ENCODE measurements at regions not wholly inside any gene's neighbourhood (a gene's known extent, or its start where the extent isn't known, plus 50 kb on each side); places are given as distances from the start of the nearest gene placed in this dataset.

DNA sequence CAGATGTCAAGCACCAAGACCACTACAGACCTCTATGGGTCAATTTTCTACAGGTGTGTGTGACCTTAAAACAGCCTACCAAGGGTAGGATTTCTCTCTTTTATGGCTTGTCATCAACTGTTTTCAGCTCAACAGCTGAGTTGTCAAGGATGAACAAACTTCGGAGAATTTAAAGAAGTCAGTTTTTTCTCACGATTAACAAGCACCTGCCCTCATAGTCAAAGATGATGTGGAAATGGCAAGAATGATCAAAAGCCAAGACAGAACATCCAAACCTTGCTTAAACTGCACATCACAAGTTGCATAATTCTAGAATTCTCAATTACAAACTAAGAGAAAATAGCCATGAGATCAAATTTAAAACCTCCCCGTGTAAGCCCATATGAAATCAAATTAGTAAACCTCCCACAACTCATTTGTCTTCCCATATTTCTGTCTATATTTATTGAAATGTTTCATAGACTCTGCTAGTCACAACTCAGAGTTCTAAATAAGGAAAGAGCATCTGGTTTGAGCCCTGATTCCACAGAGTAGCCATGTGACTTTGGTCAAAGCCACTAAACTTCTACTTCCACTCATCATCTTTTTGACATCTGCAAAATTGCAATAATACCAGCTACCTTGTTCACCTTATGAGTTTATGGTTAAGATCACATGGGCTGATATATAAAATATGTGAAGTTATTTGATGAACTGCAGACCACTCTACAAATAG lies 521.5 kb upstream of the HTR2A start:
- H3K27me3 ChIP-seq (ENCODE audit: insufficient read depth, low read length), result no peaks in the 10 kb centered on the region
- no peak overlapping the region for H2AFZ ChIP-seq (ENCODE audit: low read length, unreplicated experiment)
- H3K4me3 ChIP-seq (ENCODE audit: low read depth, low read length), result no peak overlapping the region
- no peak overlapping the region for H3K27ac ChIP-seq (ENCODE audit: low read depth, low read length)
- no peaks in the 10 kb centered on the region for H3K79me2 ChIP-seq (ENCODE audit: control insufficient read depth, insufficient read depth, low read length, unreplicated experiment)
- peaks cover 7% of the 10 kb centered on the region for H3K4me1 ChIP-seq (ENCODE audit: control insufficient read depth, insufficient read depth, low read length, unreplicated experiment)
- no peaks in the 10 kb centered on the region for H3K36me3 ChIP-seq (ENCODE audit: insufficient read depth, low read length)

DNA sequence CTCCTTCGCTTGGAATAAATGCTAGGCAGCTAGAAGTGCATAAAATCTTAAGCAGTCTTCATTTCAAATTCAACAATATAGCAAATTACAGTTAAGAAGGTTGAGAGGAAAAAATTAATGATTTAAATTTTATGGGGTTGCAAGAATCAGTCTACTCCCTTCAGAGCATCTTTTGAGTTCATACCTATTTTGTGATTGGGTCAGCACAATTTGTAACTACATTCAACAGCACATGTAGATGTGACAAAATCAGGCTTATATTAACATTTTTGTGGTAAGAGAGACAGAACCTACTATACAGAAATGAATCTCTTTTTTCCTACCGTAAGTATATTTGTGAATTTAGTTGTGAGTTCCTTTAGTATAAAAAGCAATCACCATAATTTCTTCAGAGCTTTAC lies 520.6 kb upstream of the HTR2A start:
- Histone ChIP-seq H3K27ac (ENCODE audit: low read depth, low read length) (no peak overlapping the region), H3K4me1 (ENCODE audit: control insufficient read depth, insufficient read depth, low read length, unreplicated experiment) (peaks cover 7% of the 10 kb centered on the region), H2AFZ (ENCODE audit: low read length, unreplicated experiment) (no peak overlapping the region), H3K4me3 (ENCODE audit: low read depth, low read length) (no peak overlapping the region), H3K79me2 (ENCODE audit: control insufficient read depth, insufficient read depth, low read length, unreplicated experiment) (no peaks in the 10 kb centered on the region), H3K27me3 (ENCODE audit: insufficient read depth, low read length) (no peaks in the 10 kb centered on the region), H3K36me3 (ENCODE audit: insufficient read depth, low read length) (no peaks in the 10 kb centered on the region)

- Histone ChIP-seq H3K4me1 (ENCODE audit: control insufficient read depth, insufficient read depth, low read length, unreplicated experiment) (no peaks in the 10 kb centered on the region), H3K27ac (ENCODE audit: low read depth, low read length) (no peak overlapping the region), H3K79me2 (ENCODE audit: control insufficient read depth, insufficient read depth, low read length, unreplicated experiment) (no peaks in the 10 kb centered on the region), H3K4me3 (ENCODE audit: low read depth, low read length) (no peak overlapping the region), H3K36me3 (ENCODE audit: insufficient read depth, low read length) (no peaks in the 10 kb centered on the region), H3K27me3 (ENCODE audit: insufficient read depth, low read length) (no peaks in the 10 kb centered on the region), H2AFZ (ENCODE audit: low read length, unreplicated experiment) (no peak overlapping the region)
These were observed 518.2 kb upstream of the HTR2A start for GRCh38 chr13:47415048-47415447.

DNA sequence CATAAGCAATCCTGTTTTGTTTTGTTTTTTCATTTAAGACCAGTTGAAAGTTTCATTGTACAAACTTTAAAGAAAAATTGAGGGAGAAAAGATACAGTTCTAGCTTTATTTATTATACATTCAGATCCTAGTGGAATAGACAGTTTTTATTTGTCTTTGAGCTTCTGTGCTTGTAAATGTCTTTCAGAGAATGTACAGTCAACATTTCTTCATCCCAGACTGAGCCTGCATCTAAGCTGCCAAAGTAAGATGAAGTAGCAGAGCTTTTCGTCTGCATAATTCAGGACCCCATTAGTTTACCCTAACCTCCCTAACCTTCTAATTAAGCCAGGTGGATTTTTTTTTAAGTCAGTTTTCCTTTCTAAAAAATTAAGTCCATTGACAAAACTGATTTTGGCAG lies 516.7 kb upstream of the HTR2A start:
- no peaks in the 10 kb centered on the region for H3K4me1 ChIP-seq (ENCODE audit: control insufficient read depth, insufficient read depth, low read length, unreplicated experiment)
- no peaks in the 10 kb centered on the region for H3K36me3 ChIP-seq (ENCODE audit: insufficient read depth, low read length)
- H2AFZ ChIP-seq (ENCODE audit: low read length, unreplicated experiment), result no peak overlapping the region
- no peak overlapping the region for H3K27ac ChIP-seq (ENCODE audit: low read depth, low read length)
- H3K4me3 ChIP-seq (ENCODE audit: low read depth, low read length), result no peak overlapping the region
- no peaks in the 10 kb centered on the region for H3K79me2 ChIP-seq (ENCODE audit: control insufficient read depth, insufficient read depth, low read length, unreplicated experiment)
- no peaks in the 10 kb centered on the region for H3K27me3 ChIP-seq (ENCODE audit: insufficient read depth, low read length)

DNA sequence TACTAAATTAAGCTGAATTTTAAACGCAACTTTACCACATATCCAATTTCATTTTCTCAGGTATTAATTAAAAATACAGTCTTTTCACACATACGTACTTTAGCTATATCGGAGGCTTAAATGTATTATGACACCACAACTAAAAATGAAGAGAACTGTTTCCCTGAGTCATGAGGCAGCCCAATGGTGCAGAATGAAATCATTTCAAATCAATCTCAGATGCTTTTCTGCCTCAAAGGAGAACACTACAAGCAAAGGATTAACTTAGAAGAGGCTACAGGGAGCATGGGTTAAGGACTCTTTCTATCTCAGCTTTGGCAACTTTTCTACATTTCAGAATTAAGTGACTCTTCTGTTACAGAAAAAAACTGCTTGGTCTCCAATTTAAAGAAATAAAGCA lies 516.3 kb upstream of the HTR2A start:
- no peaks in the 10 kb centered on the region for H3K27me3 ChIP-seq (ENCODE audit: insufficient read depth, low read length)
- H3K4me3 ChIP-seq (ENCODE audit: low read depth, low read length), result no peak overlapping the region
- no peak overlapping the region for H2AFZ ChIP-seq (ENCODE audit: low read length, unreplicated experiment)
- H3K4me1 ChIP-seq (ENCODE audit: control insufficient read depth, insufficient read depth, low read length, unreplicated experiment), result no peaks in the 10 kb centered on the region
- no peak overlapping the region for H3K27ac ChIP-seq (ENCODE audit: low read depth, low read length)
- no peaks in the 10 kb centered on the region for H3K79me2 ChIP-seq (ENCODE audit: control insufficient read depth, insufficient read depth, low read length, unreplicated experiment)
- no peaks in the 10 kb centered on the region for H3K36me3 ChIP-seq (ENCODE audit: insufficient read depth, low read length)

- Histone ChIP-seq H3K4me3 (ENCODE audit: low read depth, low read length) (no peak overlapping the region), H3K79me2 (ENCODE audit: control insufficient read depth, insufficient read depth, low read length, unreplicated experiment) (no peaks in the 10 kb centered on the region), H3K27ac (ENCODE audit: low read depth, low read length) (no peak overlapping the region), H3K36me3 (ENCODE audit: insufficient read depth, low read length) (no peaks in the 10 kb centered on the region), H2AFZ (ENCODE audit: low read length, unreplicated experiment) (no peak overlapping the region), H3K27me3 (ENCODE audit: insufficient read depth, low read length) (no peaks in the 10 kb centered on the region), H3K4me1 (ENCODE audit: control insufficient read depth, insufficient read depth, low read length, unreplicated experiment) (no peaks in the 10 kb centered on the region)
These were observed 512.9 kb upstream of the HTR2A start for GRCh38 chr13:47409778-47410177.

- Histone ChIP-seq H3K27ac (ENCODE audit: low read depth, low read length) (no peak overlapping the region), H3K4me3 (ENCODE audit: low read depth, low read length) (no peak overlapping the region), H3K79me2 (ENCODE audit: control insufficient read depth, insufficient read depth, low read length, unreplicated experiment) (no peaks in the 10 kb centered on the region), H3K27me3 (ENCODE audit: insufficient read depth, low read length) (no peaks in the 10 kb centered on the region), H3K4me1 (ENCODE audit: control insufficient read depth, insufficient read depth, low read length, unreplicated experiment) (no peaks in the 10 kb centered on the region), H3K36me3 (ENCODE audit: insufficient read depth, low read length) (no peaks in the 10 kb centered on the region), H2AFZ (ENCODE audit: low read length, unreplicated experiment) (no peak overlapping the region)
These were observed 511.9 kb upstream of the HTR2A start for GRCh38 chr13:47408546-47409319.

DNA sequence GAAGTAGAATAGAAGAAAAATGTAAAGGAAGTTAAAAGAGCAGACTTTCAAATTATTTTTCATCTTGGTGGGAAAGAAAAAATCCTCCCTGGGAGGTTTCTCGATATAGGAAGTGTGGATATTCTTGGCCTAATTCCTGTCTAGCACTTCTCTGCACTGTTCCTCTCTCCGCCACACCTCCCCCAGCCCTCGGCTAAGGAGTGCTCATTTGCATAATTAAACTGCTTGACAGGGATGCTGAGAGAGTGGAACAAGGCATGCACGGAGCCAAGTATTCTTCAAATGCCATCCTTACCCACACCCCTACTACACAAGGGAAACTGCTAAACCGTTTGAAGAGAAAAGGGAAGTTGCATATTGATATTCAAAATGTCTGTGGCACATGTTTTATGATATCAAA lies 511.0 kb upstream of the HTR2A start:
- no peaks in the 10 kb centered on the region for H3K4me1 ChIP-seq (ENCODE audit: control insufficient read depth, insufficient read depth, low read length, unreplicated experiment)
- H3K36me3 ChIP-seq (ENCODE audit: insufficient read depth, low read length), result no peaks in the 10 kb centered on the region
- H3K4me3 ChIP-seq (ENCODE audit: low read depth, low read length), result no peak overlapping the region
- no peaks in the 10 kb centered on the region for H3K27me3 ChIP-seq (ENCODE audit: insufficient read depth, low read length)
- H2AFZ ChIP-seq (ENCODE audit: low read length, unreplicated experiment), result no peak overlapping the region
- H3K79me2 ChIP-seq (ENCODE audit: control insufficient read depth, insufficient read depth, low read length, unreplicated experiment), result no peaks in the 10 kb centered on the region
- no peak overlapping the region for H3K27ac ChIP-seq (ENCODE audit: low read depth, low read length)

- Histone ChIP-seq H3K4me1 (ENCODE audit: control insufficient read depth, insufficient read depth, low read length, unreplicated experiment) (no peaks in the 10 kb centered on the region), H3K27ac (ENCODE audit: low read depth, low read length) (no peak overlapping the region)
These were observed 502.7 kb upstream of the HTR2A start for GRCh38 chr13:47399599-47399998.

GRCh38 chr13:47397739-47398138 lies 500.9 kb upstream of the HTR2A start:
- H3K4me1 ChIP-seq (ENCODE audit: control insufficient read depth, insufficient read depth, low read length, unreplicated experiment), result no peaks in the 10 kb centered on the region
- H3K27ac ChIP-seq (ENCODE audit: low read depth, low read length), result no peak overlapping the region
- no peaks in the 10 kb centered on the region for H3K36me3 ChIP-seq (ENCODE audit: insufficient read depth, low read length)

More at GRCh38 chr13:47399599-47399998, 502.7 kb upstream of the HTR2A start:
- Histone ChIP-seq H3K36me3 (ENCODE audit: insufficient read depth, low read length) (no peaks in the 10 kb centered on the region), H3K4me3 (ENCODE audit: low read depth, low read length) (no peak overlapping the region), H3K27me3 (ENCODE audit: insufficient read depth, low read length) (no peaks in the 10 kb centered on the region), H2AFZ (ENCODE audit: low read length, unreplicated experiment) (no peak overlapping the region), H3K79me2 (ENCODE audit: control insufficient read depth, insufficient read depth, low read length, unreplicated experiment) (no peaks in the 10 kb centered on the region)

DNA sequence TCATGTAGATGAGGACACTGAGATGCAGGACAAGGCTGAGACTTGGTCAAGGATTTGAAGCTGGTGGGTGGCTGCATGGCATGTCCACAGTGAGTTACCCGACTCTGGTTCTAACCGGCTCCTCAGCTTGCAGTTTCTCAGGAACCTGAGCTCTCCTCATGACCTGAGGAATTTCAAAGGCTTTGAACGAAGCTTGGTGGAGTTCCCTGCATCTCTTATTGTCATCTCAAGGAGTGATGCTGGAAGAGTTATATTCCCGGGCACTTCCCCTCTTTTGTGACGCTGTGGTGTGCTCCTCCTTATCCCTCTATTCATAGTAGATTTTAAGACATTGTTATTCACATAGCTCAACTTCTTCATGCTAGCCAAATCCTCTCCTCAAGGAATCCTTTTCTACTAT lies 500.1 kb upstream of the HTR2A start:
- no peak overlapping the region for H2AFZ ChIP-seq (ENCODE audit: low read length, unreplicated experiment)
- H3K4me3 ChIP-seq (ENCODE audit: low read depth, low read length), result no peak overlapping the region
- H3K27me3 ChIP-seq (ENCODE audit: insufficient read depth, low read length), result no peaks in the 10 kb centered on the region
- H3K79me2 ChIP-seq (ENCODE audit: control insufficient read depth, insufficient read depth, low read length, unreplicated experiment), result no peaks in the 10 kb centered on the region
- H3K27ac ChIP-seq (ENCODE audit: low read depth, low read length), result no peak overlapping the region
- H3K4me1 ChIP-seq (ENCODE audit: control insufficient read depth, insufficient read depth, low read length, unreplicated experiment), result no peaks in the 10 kb centered on the region
- H3K36me3 ChIP-seq (ENCODE audit: insufficient read depth, low read length), result no peaks in the 10 kb centered on the region

More at GRCh38 chr13:47397739-47398138, 500.9 kb upstream of the HTR2A start:
- no peak overlapping the region for H2AFZ ChIP-seq (ENCODE audit: low read length, unreplicated experiment)
- no peak overlapping the region for H3K4me3 ChIP-seq (ENCODE audit: low read depth, low read length)
- no peaks in the 10 kb centered on the region for H3K79me2 ChIP-seq (ENCODE audit: control insufficient read depth, insufficient read depth, low read length, unreplicated experiment)
- no peaks in the 10 kb centered on the region for H3K27me3 ChIP-seq (ENCODE audit: insufficient read depth, low read length)

All from ACC112 (cell line).